K562 (cell line): ENCODE measurements at regions not wholly inside any gene's neighbourhood (a gene's known extent, or its start where the extent isn't known, plus 50 kb on each side); places are given as distances from the start of the nearest gene placed in this dataset.
"Not testable (repeated sequence)": the region's sequence is repeated elsewhere in the genome, so short reads cannot be mapped to it uniquely, and the experiment has no call there.

Experiments
- AFF4 ChIP-seq: sonication (generic); formaldehyde crosslinking; IDR thresholded peaks from 2 replicates; pipeline ENCODE4 v1.8.0; 2023; ENCODE audit warnings: mild to moderate bottlenecking, missing genetic modification reagents
- GABPB1 ChIP-seq: sonication (generic); formaldehyde crosslinking; IDR thresholded peaks from 2 replicates; pipeline ENCODE4 v1.8.0; 2022; ENCODE audit warnings: mild to moderate bottlenecking, missing genetic modification reagents
- LEF1 ChIP-seq: fragments of 450-650 bp; IDR thresholded peaks from 2 replicates; pipeline ENCODE4 v1.6.1; 2016; ENCODE audit warnings: mild to moderate bottlenecking
- SLC30A9 ChIP-seq: fragments of 250-450 bp; sonication (Bioruptor Pico); IDR thresholded peaks from 2 replicates; pipeline ENCODE4 v1.8.0; 2022; ENCODE audit warnings: mild to moderate bottlenecking, moderate library complexity
- SREBF2 ChIP-seq: sonication (generic); formaldehyde crosslinking; IDR thresholded peaks from 2 replicates; pipeline ENCODE4 v1.4.0; 2020; ENCODE audit warnings: mild to moderate bottlenecking, missing genetic modification reagents
- ZEB2 ChIP-seq: fragments of 450-650 bp; IDR thresholded peaks from 2 replicates; pipeline ENCODE4 v1.6.1; 2016
- ZNF384 ChIP-seq: IDR thresholded peaks from 2 replicates; pipeline ENCODE4 v1.6.1; 2012; ENCODE audit warnings: low read depth, low read length, improper control_type of control experiment
- ZNF518B ChIP-seq: fragments of 250-450 bp; sonication (Bioruptor Pico); IDR thresholded peaks from 2 replicates; pipeline ENCODE4 v1.5.0; 2021; ENCODE audit warnings: mild to moderate bottlenecking, moderate library complexity

- not testable (repeated sequence) for TF ChIP-seq SLC30A9 (CRISPR knock-in tag); AFF4 (CRISPR knock-in tag); ZNF518B (CRISPR knock-in tag); GABPB1 (CRISPR knock-in tag); LEF1; SREBF2 (CRISPR knock-in tag); ZNF384; ZEB2
Measured at GRCh38 chr16:79984149-79984548, 383.6 kb upstream of the MAF start.
